Hematopoietic multipotent progenitor cell treated with erythropoietin and hydrocortisone succinate and interleukin-3 and kit ligand, for 4 days (in vitro differentiated cells): ENCODE measurements at regions not wholly inside any gene's neighbourhood (a gene's known extent, or its start where the extent isn't known, plus 50 kb on each side); places are given as distances from the start of the nearest gene placed in this dataset.
A peak's percentile ranks its signal among the peaks of the same experiment; 100 is the strongest.
"Not testable (repeated sequence)": the region's sequence is repeated elsewhere in the genome, so short reads cannot be mapped to it uniquely, and the experiment has no call there.

Experiments
- DNase-seq: peaks from one replicate; pipeline ENCODE4 v3.0.0-alpha.2; 2015

DNA sequence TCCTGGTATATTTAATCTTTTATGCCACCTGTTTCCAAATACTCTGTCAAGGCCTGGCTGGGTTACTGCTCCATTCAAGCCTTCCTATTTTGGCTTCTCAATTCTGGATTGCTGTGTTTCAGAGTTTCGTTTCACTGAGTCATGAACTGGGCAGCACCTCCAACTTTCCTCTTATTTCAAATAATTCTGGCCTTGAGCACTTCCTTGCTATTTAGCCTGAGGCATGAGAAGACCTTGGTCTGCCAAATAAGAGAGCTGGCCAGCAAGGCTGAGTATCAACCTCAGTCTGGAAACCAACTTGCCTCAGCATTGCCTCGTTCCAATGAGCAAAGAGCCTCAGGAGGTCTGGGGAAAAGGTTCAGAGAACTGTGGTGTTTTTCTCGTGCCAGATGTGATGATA is 66.6 kb downstream of the TNFAIP3 start:
- DNase-seq = no peak

DNA sequence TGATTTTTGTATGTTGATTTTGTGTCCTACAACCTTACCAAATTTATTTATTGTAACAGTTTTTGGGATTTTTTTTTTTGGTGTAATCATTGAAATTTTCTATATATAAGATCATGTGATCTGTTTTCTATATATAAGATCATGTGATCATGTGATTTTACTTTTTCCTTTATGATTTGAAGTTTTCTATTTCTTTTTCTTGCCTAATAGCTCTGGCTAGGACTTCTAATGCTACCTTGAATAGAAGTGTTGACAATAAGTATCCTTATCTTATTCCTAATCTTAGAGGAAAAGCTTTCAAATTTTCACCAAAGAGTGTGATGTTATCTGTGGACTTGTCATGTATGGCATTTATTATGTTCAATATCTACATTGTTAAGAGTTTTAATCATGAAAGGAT is 69.7 kb downstream of the TNFAIP3 start:
- DNase-seq = no peak

DNA sequence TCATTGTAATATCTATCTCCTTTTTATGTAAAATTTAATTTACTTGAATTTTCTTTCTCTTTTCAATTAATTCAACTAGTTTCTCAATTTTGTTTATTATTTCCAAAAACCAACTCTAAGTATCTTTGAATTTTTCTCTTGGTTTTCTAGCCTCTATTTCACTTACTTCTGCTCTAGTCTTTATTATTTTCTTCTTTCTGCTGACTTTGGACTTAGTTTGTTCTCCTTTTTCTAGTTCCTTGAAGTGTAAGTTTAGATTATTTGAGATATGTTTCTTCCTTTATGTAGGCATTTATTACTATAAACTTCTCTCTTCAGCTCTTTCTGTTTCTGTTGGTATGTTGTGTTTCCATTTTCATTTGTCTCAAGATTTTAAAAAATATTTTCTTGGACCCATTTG is 70.8 kb downstream of the TNFAIP3 start:
- no peak for DNase-seq

DNA sequence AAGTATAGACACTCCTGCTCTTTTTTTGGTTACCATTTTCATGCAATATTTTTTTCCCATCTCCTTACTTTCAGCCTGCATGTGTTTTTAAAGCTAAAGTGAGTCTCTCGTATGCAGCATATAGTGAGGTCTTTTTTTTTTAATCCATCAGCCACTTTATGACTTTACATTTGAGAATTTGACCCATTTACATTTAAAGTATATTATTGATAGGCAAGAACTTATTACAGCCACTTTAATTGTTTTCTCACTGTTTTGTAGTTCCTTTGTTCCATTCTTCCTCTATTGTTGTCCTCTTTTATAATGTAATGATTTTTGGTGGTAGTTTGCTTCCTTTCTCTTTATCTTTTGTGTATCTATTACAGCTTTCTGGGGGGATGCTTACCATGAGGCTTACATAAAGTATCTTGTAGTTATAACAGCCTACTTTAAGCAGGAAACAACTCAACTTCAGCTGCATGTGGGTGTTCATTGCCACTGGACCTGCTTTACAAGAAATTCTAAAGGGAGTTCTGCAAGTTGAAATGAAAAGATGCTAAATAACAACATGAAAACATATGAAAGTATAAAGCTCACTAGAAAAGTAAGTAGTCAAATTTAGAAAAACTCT is 71.8 kb downstream of the TNFAIP3 start:
- DNase-seq = no peak

DNA sequence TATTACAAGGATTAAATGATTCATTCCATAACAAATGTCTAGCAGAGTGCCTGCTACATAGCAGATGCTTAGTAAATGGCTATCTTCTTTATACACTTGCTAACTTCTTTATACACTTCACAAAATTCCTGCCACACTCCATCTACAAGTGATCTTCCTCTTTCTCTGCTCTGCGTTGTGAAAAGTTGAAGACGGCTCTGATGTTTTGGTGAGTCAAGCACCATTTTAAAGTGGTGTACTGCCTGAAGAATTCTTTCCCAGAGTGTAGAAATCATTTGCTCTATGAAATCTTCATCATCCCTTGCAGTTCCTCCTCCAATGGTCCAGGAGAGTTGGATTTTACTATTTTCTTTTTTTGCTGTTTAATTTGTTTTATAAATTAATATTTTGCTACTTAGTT is 74.9 kb downstream of the TNFAIP3 start:
- DNase-seq = no peak

DNA sequence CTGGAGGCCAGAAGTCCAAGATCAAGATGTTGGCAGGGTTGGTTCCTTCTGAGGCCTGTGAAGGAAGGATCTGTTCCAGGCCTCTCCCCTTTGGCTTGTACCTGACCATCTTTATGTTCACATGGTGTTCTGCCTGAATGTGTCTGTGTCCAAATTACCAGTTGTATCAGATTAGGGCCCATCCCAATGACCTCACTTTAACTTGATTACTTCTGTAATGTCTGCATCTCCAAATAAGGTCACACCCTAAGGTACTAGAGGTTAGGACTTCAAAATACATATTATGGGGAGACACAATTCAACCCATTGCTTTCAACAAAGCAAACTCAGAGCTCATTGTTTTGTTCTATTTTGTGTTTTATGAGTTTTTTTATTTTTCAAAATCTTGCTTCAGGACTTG is 75.7 kb downstream of the TNFAIP3 start:
- DNase-seq = no peak

DNA sequence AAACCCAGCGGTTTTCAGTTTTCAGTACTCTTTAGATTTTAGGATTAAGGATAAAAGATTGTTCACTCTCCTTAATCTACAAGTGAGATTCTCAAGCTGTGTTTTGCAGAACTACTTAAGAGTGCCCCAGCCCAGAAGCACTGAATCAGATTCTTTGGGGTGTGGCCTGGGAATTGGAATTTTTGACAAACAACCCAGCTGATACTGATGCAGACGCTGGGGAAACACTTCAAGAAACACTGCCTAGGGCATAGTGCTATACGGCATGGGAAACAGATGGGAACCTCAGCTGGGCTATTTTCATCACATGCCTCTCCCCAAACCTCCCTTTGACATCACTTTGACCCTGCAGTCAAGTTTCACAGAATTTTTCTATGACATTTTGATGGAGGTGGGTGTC is 77.3 kb downstream of the TNFAIP3 start:
- not testable (repeated sequence) for DNase-seq

DNA sequence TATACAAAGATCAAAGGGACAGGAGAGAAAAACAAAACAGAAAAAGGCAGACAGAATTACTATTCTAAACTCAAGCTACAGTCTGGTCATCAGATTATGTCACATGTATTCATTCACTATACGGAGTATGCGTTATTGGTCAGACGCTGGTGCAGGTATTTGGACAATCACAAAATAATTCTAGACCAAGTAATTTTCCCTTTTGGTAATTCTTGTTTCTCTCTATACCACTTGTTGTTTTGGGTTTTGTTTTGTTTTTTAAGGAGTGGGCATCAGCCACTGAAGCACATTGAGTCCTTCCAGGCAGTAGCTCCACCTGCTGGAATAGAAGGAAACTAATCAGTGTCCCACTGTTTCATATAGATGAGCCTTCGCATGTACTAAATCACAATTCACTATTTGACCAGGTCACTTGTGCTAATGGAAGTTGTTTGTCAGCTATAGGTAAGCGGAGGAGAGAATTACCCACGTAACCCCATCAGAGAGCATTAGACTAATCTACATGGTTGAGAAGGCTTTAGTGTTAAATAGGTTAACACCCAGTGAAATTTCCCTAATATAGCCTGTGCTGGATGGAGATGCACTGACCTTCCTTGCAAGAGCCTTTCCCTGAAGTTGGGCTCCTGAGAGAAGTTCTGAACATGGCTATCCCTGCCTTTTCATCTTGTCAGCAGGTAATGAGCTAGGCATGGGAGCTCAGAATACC is 77.9 kb downstream of the TNFAIP3 start:
- DNase-seq = peak; percentile 71

DNA sequence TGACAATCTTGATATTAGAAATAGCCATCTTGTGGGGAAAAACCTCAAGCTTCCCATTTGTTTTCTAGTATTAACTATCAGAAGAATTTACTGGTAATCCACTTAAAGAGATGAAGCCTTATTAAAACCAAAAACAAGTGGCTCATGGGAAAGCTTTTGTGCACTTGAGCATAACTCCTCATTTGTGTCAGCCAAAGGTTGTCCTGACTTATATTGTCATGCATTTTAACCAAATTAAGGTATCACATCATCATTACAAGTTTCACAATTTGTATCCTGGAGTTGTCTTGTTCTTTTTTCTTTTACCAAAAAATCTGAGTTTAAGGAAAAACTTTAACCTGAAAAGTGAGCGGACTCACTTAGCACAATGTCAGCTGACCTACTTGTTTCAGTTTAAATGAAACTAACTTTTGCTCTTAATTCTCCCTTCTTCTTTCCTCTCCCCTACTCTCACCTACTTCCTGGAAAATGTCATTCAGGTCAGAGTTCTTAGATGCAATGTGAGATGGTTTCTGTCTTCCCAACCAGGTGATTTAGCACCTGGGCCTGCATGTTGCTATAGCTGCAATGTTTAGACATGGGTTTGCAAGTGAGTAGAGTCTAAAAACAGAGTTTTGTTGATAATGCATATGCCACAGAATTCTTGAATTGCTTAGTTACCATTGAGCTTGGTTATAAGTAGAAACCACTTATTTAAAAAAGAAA is 82.8 kb downstream of the TNFAIP3 start:
- DNase-seq = no peak

DNA sequence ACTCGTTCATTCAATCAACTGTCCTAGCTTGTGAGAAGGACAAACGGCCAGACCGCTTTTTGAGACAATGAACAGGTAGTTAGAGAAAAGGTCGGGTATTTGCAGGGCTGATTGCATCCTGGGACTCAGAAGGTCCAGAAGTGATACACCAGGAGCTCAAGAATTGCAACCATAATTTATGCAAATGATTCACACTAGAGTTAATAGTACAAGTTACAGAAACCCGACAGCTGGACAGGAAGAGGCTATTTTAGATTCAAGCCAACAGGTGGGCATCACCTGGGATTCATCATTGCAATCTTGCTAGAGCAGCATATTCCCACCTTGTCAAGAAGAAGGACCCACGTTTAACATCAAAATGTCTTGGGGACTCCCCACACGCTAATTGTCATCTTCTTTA is 83.5 kb downstream of the TNFAIP3 start:
- DNase-seq = no peak

DNA sequence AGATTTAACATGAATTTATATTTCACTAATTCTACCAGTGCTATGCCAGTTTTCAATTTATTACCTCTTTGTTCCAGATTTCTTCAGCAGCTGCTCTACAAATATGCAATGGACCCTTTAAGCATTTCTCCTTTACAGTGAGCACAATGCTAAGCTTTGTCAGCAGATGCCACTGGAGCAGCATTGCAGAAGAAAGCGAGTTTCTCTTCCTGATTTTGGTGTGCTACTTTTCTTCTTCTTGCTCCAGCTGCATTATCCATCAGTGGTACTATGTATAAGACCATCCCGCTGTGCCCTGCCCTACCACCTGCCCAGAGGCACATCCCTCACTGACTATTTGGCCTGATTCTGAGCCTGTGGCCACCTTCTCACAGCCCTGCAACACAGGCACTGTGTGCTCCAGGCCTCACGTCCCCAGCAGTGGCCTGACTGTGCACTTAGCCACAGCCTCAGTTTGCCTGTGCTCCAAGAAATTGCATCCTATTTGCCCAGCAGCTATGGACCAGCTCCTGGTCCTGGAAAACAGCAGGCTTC is 84.1 kb downstream of the TNFAIP3 start:
- peak; percentile 22 for DNase-seq

DNA sequence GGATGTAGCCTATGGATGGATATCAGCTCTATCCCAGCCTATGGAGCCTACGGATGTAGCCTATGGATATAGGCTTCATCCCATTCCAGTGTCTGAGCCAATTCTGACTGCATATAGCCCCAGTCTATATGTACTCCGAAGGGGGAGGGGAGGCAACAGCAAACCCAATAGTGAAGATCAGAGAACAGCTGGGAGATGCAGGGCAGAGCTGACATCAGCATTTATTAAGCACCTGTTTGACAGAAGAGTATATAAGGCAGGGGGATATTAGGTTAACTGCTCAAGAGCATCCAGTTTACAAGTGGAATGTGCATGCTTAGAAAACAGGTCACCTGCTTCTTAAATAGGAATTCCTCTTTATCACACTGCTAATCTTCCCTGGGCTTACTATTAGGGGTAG is 85.2 kb downstream of the TNFAIP3 start:
- no peak for DNase-seq

DNA sequence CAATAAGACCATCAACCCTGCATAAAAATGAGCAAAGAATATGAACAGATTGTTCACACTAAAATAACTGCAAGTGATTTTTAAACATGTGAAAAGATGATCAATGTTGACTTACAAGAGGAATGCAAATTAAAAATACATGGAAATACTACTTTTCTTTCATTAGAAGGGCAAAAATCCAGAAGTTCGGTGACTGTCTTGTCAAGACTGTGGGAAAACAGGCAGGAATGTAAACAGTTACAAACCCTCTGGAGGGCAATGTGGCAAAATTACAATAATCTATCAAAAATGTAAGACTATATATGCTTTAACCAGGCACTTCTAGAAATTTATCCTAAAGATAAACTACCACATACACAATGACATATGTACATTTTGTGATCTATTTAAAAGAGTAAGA is 86.7 kb downstream of the TNFAIP3 start:
- no peak for DNase-seq

DNA sequence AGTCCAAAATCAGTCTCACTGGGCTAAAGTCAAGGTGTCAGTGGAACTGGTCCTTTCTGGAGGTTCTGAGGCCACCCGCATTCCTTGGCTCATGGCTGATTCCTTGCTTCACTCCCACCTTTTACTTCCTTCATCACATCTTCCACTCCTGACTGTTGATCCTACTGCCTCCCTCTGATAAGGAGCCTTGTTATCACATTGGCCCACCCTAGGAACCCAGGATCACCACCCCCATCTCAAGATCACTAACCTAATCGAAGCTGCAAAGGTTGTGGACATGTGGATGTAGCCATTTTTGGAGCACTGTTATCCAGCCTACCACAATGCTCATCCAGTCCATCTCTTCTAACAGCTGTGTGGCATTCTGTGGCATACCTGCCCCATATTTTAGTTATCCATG is 87.2 kb downstream of the TNFAIP3 start:
- no peak for DNase-seq

DNA sequence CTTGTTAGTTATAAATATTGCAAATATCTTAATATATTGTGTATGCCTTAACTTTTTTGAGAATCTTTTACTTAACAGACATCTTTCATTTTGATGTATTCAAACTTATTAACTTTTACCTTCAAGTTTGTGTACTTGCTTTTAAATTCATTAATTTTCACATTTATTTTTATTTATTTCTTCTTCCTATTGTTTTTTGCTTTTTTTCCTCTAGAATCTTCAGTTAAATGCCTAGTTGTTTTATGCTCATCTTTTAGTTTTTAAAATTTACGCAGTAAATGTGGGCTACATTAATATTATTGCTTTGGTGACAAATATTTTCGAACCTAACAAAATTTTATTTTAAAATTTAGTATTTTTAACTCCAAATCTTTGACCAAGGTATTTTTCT is 89.0 kb downstream of the TNFAIP3 start:
- no peak for DNase-seq

DNA sequence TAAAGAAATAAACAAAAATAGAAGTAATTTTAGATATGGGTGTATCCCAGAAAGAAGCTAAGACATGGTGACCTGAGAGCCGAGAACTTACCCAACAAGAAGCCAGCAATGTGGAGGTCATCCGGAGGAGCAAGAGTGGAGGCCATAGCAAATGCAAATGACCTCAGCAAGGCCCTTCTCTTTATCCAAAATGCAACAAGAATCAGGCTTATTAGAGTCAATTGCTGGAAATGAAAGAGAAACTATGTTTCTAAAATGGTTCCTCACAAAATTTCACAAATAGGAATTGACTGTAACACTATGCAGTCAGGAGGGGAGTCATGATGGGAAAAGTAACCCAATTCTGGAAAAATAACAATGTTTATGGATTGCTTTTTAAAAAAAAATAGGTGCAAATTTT is 90.4 kb downstream of the TNFAIP3 start:
- no peak for DNase-seq

DNA sequence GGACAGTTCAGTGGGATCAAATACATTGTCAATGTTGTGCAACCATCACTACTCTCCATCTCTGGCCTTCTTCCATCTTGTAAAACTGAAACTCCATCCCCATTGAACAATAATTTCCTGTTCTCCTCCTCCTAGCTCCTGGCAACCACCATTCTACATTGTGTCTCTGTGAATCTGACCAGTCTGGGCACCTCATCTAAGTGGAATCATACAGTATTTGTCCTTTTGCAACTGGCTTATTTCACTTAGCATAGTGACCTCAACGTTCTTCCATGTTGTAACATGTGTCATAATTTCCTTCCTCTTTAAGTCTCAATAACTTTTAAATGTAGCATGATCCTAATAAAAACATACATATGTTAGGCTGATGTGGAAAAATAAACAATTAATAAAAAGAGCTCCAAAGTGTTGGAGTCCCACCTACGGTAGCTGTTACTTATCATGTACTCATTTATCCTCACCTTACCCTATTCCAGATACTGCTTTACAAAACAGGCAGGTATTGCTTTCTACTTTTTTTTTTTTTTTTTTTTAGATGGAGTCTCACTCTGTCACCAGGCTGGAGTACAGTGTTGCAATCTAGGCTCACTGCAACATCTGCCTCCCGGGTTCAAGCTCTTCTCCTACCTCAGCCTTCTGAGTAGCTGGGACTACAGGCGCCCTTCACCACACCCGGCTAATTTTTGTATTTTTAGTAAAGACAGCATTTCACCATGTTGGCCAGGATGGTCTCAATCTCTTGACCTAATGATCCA is 91.9 kb downstream of the TNFAIP3 start:
- DNase-seq = peak; percentile 76

DNA sequence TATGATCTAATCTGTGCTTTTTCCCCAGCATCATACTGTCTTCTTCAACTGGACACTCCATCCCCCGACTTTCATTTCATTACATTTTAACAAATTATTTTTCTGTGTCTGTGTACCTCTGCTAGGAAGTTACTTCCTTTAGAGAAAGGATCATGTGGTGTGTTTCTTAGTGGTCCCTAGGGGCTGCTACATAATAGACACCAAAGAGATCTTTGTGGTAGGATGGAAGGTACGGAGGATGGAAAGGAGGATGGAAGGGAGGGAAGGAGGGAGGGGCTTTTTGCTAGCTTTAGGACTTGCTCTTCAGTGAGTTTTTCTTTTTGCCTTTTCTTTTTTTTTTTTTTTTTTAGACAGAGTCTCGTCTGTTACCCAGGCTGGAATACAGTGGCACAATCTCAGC is 95.7 kb downstream of the TNFAIP3 start:
- DNase-seq = no peak

DNA sequence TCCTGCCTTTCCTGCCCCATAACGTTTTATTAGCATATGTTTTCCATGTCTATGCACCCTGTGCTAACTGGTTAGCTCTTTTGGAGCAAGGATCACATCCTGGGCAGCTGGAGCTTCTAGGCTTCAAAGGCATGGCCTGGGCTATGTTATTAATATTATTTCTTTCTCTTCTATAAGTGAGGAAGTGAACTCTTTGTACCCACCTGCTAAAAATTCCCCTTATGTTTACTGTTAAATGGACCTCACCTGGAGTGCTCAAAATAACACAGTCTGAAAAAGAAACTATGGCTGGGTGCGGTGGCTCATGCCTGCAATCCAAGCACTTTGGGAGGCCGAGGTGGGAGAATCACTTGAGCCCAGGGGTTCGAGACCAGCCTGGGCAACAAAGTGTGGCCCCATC is 97.8 kb downstream of the TNFAIP3 start:
- no peak for DNase-seq

DNA sequence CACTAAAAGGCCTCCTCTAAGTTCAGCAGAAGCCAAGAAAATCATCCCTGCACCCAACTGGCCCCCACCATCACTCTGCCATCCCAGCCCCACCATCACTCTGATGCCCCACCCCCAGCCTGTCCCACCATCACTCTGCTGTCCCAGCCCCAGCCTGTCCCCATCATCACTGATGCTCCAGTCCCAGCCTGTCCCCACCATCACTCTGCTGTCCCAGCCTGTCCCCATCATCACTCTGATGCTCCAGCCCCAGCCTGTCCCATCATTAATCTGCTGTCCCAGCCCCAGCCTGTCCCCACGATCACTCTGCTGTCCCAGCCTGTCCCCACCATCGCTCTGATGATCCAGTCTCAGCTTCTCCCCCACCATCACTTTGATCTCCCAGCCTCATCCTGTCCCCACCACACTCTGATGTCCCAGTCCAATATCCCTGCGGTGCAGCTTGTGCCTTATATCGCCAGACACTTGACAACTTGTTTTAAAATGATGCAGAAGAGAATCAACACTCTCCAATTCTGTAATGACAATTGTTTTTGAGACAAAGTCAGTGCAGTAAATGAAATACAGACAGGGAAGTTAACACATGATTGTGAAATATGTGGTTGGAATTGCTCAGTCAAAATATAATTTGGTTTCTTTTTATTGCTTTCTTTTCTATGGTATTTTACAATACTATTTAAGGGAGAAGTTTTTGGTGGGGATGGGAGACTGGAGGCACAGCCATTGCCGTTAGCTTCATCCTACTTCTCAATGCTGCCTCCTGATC is 100.8 kb downstream of the TNFAIP3 start:
- DNase-seq = peak; percentile 75

DNA sequence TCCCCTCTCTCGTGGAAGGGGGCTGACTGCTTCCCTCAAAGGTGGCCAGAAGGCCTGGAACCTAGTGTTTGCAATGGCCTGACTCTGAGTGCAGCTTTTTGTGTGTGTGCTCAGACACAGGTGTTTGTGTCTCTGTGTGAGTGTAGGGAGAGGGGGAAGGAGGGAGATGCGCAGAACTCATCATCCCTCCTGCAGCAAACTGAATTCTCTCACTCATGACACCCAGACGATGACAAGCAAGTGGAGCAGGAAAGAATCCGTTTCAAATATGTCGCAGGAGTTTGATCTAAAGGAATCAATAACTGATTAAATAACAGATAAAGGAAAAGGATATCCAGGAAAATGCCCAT is 101.4 kb downstream of the TNFAIP3 start:
- no peak for DNase-seq

DNA sequence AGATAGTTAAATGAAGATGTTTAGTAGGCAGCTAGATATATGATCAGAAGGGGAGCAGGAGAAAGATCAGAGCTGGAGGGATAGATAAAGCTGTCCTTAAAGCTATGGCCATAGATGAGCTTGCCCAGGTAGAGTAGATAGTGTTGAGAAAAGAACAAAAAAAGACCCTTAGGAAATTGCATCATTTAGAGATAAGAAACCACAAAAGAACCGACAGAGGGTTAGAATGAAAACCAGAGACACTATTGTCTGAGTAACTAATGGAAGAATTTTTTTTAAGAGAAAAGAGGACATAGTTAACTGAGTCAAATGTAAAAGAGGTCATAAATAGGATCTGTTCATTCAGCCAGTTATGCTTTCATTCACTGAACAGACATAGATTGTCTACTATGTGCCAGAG is 101.8 kb downstream of the TNFAIP3 start:
- peak; percentile 83 for DNase-seq

DNA sequence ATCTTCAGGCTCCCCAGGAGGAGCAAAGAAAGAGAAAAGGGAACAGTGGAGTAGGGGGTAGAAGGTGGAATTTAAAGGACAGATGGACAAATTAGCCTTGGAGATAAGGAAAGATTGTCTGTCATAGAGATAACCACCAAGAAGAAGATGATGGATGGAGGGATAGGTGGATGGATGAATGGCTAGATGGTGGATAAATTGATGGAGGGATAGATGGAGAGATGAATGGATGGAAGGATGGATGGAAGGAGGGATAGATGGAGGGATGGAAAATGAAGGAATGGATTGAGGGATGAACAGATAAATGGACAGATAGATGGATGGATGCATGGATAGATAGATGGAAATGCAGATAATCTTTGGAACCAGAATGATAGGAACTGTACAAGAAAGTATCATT is 102.8 kb downstream of the TNFAIP3 start:
- DNase-seq = no peak
